Stomach (tissue), 4 donors: ENCODE measurements at regions not wholly inside any gene's neighbourhood (a gene's known extent, or its start where the extent isn't known, plus 50 kb on each side); places are given as distances from the start of the nearest gene placed in this dataset.

ENCODE experiments used
- EP300 ChIP-seq: sonication (generic); formaldehyde crosslinking; IDR thresholded peaks from one replicate; pipeline ENCODE4 v1.6.1; 2017; ENCODE audit warnings: antibody characterized with exemption
- POLR2AphosphoS5 ChIP-seq, 3 donors: sonication (generic); formaldehyde crosslinking; IDR thresholded peaks; one replicate each; pipeline ENCODE4 v1.6.1; 2016; ENCODE audit warnings: antibody characterized with exemption in 3 of 3
- TF ChIP-seq, protein P1 (sequence below), 7 experiments: fragments of 450-650 bp in 4 of 7; fragments of 200-600 bp in 3 of 7; sonication (generic) in 3 of 7; IDR thresholded peaks; one replicate each; pipeline ENCODE4 v1.5.1; 2016 to 2019; ENCODE audit warnings: antibody characterized with exemption in 7 of 7, control low read depth in 2 of 7, mild to moderate bottlenecking in 1 of 7

DNA sequence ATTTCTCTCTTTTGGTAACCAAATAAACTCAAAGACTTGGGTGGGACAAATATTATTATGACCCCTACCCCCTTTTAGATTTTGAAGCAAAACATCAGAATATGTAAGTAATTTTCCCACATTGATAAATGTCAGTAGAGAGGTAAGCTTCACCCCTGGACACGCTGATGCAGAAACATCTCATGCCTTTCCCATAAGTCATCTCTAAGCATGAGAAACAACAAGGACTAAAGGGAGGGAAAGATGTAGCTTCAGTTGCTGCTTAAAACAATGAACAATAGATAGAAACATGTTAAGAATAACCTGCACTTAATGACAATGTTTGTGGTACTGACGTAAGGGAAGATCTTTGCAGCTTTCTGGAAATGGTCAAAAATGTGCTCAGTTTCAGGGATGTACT, 56.3 kb upstream of the SLC8A3 start:
- TF ChIP-seq, protein P1, sequence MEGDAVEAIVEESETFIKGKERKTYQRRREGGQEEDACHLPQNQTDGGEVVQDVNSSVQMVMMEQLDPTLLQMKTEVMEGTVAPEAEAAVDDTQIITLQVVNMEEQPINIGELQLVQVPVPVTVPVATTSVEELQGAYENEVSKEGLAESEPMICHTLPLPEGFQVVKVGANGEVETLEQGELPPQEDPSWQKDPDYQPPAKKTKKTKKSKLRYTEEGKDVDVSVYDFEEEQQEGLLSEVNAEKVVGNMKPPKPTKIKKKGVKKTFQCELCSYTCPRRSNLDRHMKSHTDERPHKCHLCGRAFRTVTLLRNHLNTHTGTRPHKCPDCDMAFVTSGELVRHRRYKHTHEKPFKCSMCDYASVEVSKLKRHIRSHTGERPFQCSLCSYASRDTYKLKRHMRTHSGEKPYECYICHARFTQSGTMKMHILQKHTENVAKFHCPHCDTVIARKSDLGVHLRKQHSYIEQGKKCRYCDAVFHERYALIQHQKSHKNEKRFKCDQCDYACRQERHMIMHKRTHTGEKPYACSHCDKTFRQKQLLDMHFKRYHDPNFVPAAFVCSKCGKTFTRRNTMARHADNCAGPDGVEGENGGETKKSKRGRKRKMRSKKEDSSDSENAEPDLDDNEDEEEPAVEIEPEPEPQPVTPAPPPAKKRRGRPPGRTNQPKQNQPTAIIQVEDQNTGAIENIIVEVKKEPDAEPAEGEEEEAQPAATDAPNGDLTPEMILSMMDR (IDR thresholded peaks at IDR 0.05) = no peak
- TF ChIP-seq POLR2AphosphoS5 (IDR thresholded peaks at IDR 0.05) = no peak
- TF ChIP-seq EP300 = no peak
